ENCODE measurements at regions not wholly inside any gene's neighbourhood (a gene's known extent, or its start where the extent isn't known, plus 50 kb on each side); places are given as distances from the start of the nearest gene placed in this dataset.

DNA sequence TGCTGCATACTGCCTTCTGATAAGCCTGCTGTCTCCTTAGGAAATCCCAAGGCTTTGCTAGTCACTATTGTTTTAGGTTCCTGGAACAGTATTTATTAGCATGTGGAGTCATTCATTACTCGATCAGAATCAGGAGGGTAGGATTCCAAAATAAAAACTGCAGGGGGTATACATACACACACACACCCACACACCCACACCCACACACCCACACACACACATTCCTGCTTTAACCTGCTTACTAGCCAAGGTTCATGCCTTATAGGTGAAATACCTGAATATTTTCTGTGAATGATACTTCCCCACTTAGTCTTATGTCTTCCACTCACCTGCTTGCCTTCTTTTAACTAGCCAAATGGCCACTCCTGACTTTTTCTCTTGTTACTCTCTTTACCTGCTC is 325.1 kb downstream of the ADGRL2 start:
- Mint-ChIP-seq H3K27ac (no peak overlapping the region), H3K27me3 (ENCODE audit: low read depth) (no peaks in the 10 kb centered on the region), H3K9me3 (no peaks in the 10 kb centered on the region), H3K36me3 (ENCODE audit: low read depth) (no peaks in the 10 kb centered on the region), H3K4me3 (no peak overlapping the region), H3K4me1 (ENCODE audit: low read depth) (no peaks in the 10 kb centered on the region)
- intact Hi-C loops (cut with micrococcal nuclease) = no loop called here
- DNase-seq = no peak
- CTCF ChIA-PET = no interaction called here

DNA sequence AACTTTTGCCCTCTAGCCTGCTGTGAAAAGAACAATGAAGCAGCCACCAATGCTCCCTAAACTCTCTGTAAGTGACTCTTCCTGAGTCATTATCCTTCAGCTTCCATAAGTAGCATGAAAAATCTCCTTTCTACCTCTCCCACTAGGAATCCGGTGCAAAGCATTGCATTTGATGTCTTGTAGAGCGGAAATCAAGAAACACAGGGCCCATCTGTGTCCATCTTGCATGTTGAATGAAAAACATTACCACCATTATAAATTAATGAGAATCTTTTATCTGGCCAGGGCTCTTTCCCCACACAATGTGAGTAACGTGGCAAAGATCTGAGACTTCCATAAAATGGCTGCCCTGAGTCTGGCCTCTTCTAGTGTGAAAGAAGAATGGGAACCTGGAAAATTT is 324.4 kb downstream of the ADGRL2 start:
- intact Hi-C loops (cut with micrococcal nuclease) = no loop called here
- Mint-ChIP-seq H3K4me3 (no peak overlapping the region), H3K9me3 (no peaks in the 10 kb centered on the region), H3K27ac (no peak overlapping the region), H3K4me1 (ENCODE audit: low read depth) (no peaks in the 10 kb centered on the region), H3K36me3 (ENCODE audit: low read depth) (no peaks in the 10 kb centered on the region), H3K27me3 (ENCODE audit: low read depth) (no peaks in the 10 kb centered on the region)
- DNase-seq = no peak
- CTCF ChIA-PET = no interaction called here

DNA sequence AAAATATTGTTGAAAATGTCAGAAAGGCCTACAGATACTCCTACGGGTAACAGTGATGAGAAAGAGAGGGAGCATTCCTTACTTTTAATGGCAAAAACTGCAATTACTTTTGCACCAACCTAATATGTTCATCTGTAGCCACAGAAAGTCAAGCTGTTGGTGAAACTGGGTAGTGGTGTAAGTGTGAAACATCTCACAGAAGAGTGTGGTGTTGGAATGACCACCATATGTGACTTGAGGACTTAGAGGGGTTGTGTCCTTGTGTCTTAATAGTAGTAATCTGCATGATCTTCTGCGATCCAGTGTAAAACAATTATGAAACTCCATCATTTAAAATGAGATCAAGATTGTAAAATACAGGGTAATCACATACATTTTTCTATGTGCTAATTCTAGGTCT is 320.7 kb downstream of the ADGRL2 start:
- H3K9me3 Mint-ChIP-seq = no peaks in the 10 kb centered on the region
- CTCF ChIA-PET = no interaction called here
- H3K27me3 Mint-ChIP-seq (ENCODE audit: low read depth) = no peaks in the 10 kb centered on the region
- no peak overlapping the region for H3K4me3 Mint-ChIP-seq
- intact Hi-C loops (cut with micrococcal nuclease) = no loop called here
- H3K36me3 Mint-ChIP-seq (ENCODE audit: low read depth) = no peaks in the 10 kb centered on the region
- no peaks in the 10 kb centered on the region for H3K4me1 Mint-ChIP-seq (ENCODE audit: low read depth)
- no peak overlapping the region for H3K27ac Mint-ChIP-seq
- DNase-seq = no peak

DNA sequence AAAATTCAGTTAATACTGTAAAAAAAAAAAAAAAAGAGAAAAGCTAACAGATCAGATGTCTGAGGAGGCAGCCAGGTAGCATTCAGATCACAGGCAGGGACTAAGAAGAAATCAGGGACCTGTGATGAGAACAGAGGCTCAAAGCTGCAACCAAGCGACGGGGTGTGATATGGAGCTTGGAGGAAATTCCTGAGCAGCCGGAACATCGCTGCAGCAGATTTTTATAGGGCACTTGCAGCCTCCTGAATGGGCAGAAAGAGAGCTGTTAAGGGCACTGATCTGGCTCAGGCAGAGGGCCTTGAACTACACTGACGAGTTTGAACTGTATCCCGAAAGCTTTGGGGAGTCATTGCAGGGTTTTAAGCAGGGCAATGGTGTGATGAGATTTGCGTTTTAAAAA is 315.4 kb downstream of the ADGRL2 start:
- Mint-ChIP-seq H3K4me3 (no peak overlapping the region), H3K36me3 (ENCODE audit: low read depth) (no peaks in the 10 kb centered on the region), H3K4me1 (ENCODE audit: low read depth) (no peaks in the 10 kb centered on the region), H3K27me3 (ENCODE audit: low read depth) (no peaks in the 10 kb centered on the region), H3K9me3 (no peaks in the 10 kb centered on the region), H3K27ac (no peak overlapping the region)
- DNase-seq = no peak
- intact Hi-C loops (cut with micrococcal nuclease) = no loop called here
- CTCF ChIA-PET = no interaction called here

DNA sequence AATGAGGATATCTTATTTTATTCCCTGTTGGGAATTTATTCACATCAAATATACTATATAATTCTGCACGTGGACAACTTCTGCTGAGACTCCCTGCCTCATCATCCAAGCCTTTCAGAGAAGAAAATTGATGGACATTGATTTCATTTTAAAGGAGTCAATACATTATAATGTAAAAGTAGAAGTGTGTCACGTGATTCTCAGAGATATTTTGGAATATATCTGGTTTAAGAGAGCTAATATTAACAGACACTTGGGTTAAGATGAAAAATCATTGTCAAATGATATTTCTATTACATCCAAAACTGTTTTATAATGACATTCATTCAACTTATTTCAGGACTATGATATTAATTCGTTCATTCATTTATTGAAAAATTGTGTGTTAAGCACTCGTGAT is 314.2 kb downstream of the ADGRL2 start:
- intact Hi-C loops (cut with micrococcal nuclease) = no loop called here
- CTCF ChIA-PET = no interaction called here
- no peaks in the 10 kb centered on the region for H3K4me1 Mint-ChIP-seq (ENCODE audit: low read depth)
- H3K36me3 Mint-ChIP-seq (ENCODE audit: low read depth) = no peaks in the 10 kb centered on the region
- H3K4me3 Mint-ChIP-seq = no peak overlapping the region
- no peak overlapping the region for H3K27ac Mint-ChIP-seq
- no peak for DNase-seq
- H3K9me3 Mint-ChIP-seq = no peaks in the 10 kb centered on the region
- no peaks in the 10 kb centered on the region for H3K27me3 Mint-ChIP-seq (ENCODE audit: low read depth)

DNA sequence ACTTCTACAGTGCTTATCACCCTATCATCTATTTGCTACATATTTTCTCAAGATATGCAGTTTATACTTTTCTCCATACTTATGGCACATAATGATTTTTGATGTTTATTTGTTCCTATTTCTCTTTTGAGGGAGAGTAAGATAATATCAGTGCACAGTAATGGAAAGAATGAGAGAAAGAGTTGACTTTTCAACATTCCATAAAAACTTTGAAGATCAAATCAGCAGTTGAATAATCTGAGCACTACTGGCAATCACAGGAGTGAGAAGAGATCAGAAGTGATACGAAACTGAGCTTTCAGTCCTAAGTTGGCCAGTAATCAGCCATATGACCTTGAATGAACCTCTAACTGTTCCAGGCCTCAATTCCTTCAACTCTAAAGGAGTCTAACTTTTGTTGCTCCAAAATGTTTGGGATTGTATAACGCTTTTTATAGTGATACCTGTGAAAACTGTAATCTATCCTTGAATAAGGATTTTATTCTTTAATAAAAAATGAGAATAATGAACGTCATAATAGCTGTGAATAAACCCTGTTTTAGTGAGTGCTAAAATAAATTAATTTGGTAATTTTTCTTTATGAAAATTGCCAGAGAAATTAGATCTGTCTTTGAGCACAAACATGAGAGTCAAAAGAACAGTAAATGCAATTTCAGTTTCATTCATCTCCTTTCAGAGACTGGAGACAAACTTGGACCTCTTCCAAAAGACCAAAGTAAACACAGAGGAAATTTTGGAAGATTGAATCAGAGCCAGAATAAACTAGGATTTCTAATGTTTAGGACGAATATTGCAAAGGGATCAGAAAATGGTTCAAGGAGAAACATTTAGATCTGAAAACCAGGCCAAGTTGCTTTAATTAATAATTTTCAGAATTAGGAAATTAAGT is 309.9 kb downstream of the ADGRL2 start:
- H3K4me1 Mint-ChIP-seq (ENCODE audit: low read depth) = no peaks in the 10 kb centered on the region
- intact Hi-C loops (cut with micrococcal nuclease) = no loop called here
- no peak overlapping the region for H3K4me3 Mint-ChIP-seq
- H3K36me3 Mint-ChIP-seq (ENCODE audit: low read depth) = no peaks in the 10 kb centered on the region
- no peaks in the 10 kb centered on the region for H3K27me3 Mint-ChIP-seq (ENCODE audit: low read depth)
- no peak overlapping the region for H3K27ac Mint-ChIP-seq
- CTCF ChIA-PET = interaction anchor here (1.2 kb wide), 1 partner anchor 10 kb away, joined by 4 read pairs; no protein-coding TSS in a partner anchor
- H3K9me3 Mint-ChIP-seq = no peaks in the 10 kb centered on the region
- DNase-seq = no peak

DNA sequence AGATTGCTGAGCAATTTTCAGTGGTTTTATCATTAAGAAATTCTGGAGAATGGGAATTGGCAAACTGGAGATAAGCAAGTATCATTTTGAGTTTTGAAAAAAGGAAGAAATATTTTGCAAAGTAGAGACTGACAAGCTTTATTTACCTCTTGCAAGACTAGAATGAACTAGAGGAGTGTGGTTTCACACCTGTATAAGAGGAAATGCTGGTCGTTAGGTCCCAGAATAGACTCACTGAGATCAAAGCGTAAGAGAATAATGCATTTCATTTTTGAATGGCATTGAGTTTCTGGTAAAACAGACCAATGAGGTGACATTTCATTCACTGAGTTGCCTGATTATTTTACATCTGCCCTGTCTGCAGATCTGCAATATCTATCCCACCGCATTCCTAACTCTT is 308.1 kb downstream of the ADGRL2 start:
- CTCF ChIA-PET = no interaction called here
- no peaks in the 10 kb centered on the region for H3K36me3 Mint-ChIP-seq (ENCODE audit: low read depth)
- DNase-seq = no peak
- no peaks in the 10 kb centered on the region for H3K4me1 Mint-ChIP-seq (ENCODE audit: low read depth)
- H3K27me3 Mint-ChIP-seq (ENCODE audit: low read depth) = no peaks in the 10 kb centered on the region
- H3K4me3 Mint-ChIP-seq = no peak overlapping the region
- intact Hi-C loops (cut with micrococcal nuclease) = no loop called here
- H3K9me3 Mint-ChIP-seq = peaks cover 3% of the 10 kb centered on the region
- H3K27ac Mint-ChIP-seq = no peak overlapping the region

DNA sequence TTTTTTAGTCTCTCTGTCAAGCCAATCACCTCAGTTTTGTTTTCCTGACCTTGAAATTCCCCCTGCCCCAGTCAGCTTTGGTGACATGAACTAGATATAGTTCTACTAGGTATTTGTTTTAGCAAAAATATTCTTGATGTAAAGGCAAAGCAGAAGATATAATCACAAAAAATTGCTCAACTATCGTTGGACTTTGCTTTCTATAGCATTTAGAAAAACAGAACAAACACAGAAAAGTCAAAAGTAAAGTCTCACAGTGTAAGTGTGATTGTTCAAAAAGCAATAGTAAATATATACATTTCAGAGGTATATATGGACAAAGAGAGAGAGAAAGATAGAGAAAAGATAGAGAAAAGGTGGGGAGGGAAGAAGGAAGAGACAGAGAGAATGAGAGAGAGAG is 305.9 kb downstream of the ADGRL2 start:
- CTCF ChIA-PET = no interaction called here
- Mint-ChIP-seq H3K4me1 (ENCODE audit: low read depth) (no peaks in the 10 kb centered on the region), H3K27ac (no peak overlapping the region), H3K9me3 (peaks cover 3% of the 10 kb centered on the region), H3K27me3 (ENCODE audit: low read depth) (no peaks in the 10 kb centered on the region), H3K4me3 (no peak overlapping the region), H3K36me3 (ENCODE audit: low read depth) (no peaks in the 10 kb centered on the region)
- DNase-seq = no peak
- intact Hi-C loops (cut with micrococcal nuclease) = no loop called here

DNA sequence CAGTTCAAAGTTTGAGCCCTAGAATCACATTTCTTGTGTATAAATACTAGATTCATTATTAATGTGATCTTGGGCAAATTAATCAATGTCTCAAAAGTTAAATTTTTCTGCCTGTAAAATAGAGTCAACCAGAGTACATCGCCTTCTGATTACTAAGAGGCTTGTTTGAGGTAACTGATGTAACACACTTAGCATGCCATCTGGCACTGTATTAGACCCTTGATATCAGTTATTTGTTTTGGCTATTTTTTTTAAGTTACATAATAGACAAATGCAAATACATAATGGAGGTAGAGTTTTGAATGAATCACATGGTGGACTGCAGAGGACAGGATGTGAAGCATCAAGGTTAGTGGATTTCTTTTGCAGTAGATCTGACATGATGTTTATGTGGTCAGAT is 298.4 kb downstream of the ADGRL2 start:
- DNase-seq = no peak
- Mint-ChIP-seq H3K27me3 (ENCODE audit: low read depth) (no peaks in the 10 kb centered on the region), H3K27ac (no peak overlapping the region), H3K36me3 (ENCODE audit: low read depth) (no peaks in the 10 kb centered on the region), H3K4me1 (ENCODE audit: low read depth) (no peaks in the 10 kb centered on the region), H3K4me3 (no peak overlapping the region), H3K9me3 (no peaks in the 10 kb centered on the region)
- CTCF ChIA-PET = no interaction called here
- intact Hi-C loops (cut with micrococcal nuclease) = no loop called here

DNA sequence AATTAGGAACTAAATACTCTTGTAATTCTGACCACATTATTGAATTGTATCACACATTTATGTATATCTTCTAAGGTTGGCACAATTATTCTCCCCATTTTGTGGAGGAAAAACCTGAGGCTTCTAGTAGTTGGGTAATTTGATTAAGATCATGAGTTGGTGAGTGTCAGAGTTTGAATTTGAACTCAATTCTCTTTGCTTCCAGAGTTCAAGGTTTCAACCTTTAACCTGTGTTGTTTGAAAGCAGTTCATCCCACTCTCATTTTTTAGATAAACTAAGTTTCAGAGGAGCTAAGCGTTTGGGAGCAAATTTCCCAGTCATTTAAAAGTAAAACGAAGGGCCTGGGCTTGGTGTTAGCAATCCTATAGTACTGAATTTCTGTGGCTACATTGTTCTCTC is 293.4 kb downstream of the ADGRL2 start:
- no peaks in the 10 kb centered on the region for H3K27me3 Mint-ChIP-seq (ENCODE audit: low read depth)
- H3K4me1 Mint-ChIP-seq (ENCODE audit: low read depth) = no peaks in the 10 kb centered on the region
- H3K27ac Mint-ChIP-seq = no peak overlapping the region
- CTCF ChIA-PET = no interaction called here
- intact Hi-C loops (cut with micrococcal nuclease) = no loop called here
- H3K4me3 Mint-ChIP-seq = no peak overlapping the region
- DNase-seq = no peak
- H3K9me3 Mint-ChIP-seq = no peaks in the 10 kb centered on the region
- H3K36me3 Mint-ChIP-seq (ENCODE audit: low read depth) = no peaks in the 10 kb centered on the region

DNA sequence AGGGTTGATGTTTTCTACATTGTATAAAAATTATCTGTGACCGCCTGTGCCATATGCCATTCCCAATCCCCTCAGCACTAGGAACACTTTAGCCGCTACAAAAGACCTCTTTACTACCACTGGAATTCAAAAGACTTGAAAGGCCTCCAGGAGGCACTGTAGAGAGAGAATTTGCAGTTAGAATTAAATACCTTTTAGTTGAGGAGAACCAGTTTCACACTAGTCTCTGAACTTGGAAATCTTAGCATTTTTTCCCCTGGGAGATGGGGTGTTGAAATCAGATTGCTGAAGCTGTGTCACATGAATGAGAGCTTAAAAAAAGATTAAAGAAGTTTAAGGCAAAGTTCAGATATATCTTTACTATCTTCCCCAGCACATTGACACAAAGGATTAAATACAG is 291.0 kb downstream of the ADGRL2 start:
- Mint-ChIP-seq H3K27me3 (ENCODE audit: low read depth) (no peaks in the 10 kb centered on the region), H3K4me1 (ENCODE audit: low read depth) (no peaks in the 10 kb centered on the region), H3K9me3 (no peaks in the 10 kb centered on the region), H3K4me3 (no peak overlapping the region), H3K36me3 (ENCODE audit: low read depth) (no peaks in the 10 kb centered on the region), H3K27ac (no peak overlapping the region)
- CTCF ChIA-PET = no interaction called here
- intact Hi-C loops (cut with micrococcal nuclease) = no loop called here
- no peak for DNase-seq

DNA sequence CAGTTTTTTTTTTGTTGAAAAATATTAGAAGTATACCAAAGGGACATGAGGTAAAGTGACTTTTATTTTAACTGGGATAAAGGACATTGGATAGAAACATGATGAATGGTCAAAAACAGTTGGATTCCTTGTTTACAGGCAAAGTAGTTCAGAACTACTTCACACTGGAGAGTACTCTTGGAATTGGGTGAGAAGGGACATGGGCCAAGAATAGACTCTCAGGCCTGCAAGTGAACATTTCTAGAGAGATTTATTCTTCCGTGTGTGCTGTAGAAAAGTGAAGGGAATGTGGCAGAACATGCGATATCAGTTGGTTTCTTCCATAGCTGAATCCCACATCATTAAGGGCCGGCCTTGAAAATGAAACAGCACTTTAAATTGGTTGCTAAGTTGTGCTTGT is 290.5 kb downstream of the ADGRL2 start:
- no peak overlapping the region for H3K27ac Mint-ChIP-seq
- intact Hi-C loops (cut with micrococcal nuclease) = no loop called here
- H3K4me3 Mint-ChIP-seq = no peak overlapping the region
- no peaks in the 10 kb centered on the region for H3K27me3 Mint-ChIP-seq (ENCODE audit: low read depth)
- H3K36me3 Mint-ChIP-seq (ENCODE audit: low read depth) = no peaks in the 10 kb centered on the region
- H3K4me1 Mint-ChIP-seq (ENCODE audit: low read depth) = no peaks in the 10 kb centered on the region
- H3K9me3 Mint-ChIP-seq = no peaks in the 10 kb centered on the region
- no peak for DNase-seq
- CTCF ChIA-PET = no interaction called here

DNA sequence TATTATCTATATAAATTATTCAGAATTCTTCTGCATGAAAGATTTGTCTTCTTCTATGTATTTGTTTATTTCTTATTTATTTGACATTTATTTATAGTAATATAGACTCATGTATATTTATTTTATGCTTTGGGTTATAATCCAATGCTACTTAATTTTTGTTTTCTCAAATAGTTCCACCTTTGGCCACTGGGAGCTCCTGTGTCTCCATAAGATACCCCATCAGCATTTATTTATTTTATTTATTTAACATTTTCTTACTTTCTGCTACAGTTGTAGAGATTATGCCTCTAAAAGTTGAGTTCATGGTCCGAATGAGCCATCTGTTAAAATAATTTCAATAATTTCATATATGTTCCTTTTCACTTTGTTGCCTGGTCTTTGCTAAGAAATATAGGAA is 289.4 kb downstream of the ADGRL2 start:
- Mint-ChIP-seq H3K27me3 (ENCODE audit: low read depth) (no peaks in the 10 kb centered on the region), H3K4me3 (no peak overlapping the region), H3K9me3 (no peaks in the 10 kb centered on the region), H3K4me1 (ENCODE audit: low read depth) (no peaks in the 10 kb centered on the region), H3K27ac (no peak overlapping the region), H3K36me3 (ENCODE audit: low read depth) (no peaks in the 10 kb centered on the region)
- intact Hi-C loops (cut with micrococcal nuclease) = no loop called here
- DNase-seq = no peak
- CTCF ChIA-PET = interaction anchor here (0.7 kb wide), 1 partner anchor 141 kb away, joined by 3 read pairs; no protein-coding TSS in a partner anchor
